Naive thymus-derived CD4-positive, alpha-beta T cell (primary cell): ENCODE measurements at regions not wholly inside any gene's neighbourhood (a gene's known extent, or its start where the extent isn't known, plus 50 kb on each side); places are given as distances from the start of the nearest gene placed in this dataset.

ENCODE experiments used
- ATAC-seq: fragments of 150-1000 bp; cut with Tn5 transposase; 2 replicates; pipeline ENCODE4 v1.10.0; 2021; ENCODE audit warnings: mild to moderate bottlenecking, moderate library complexity
- CTCF ChIA-PET: fragments of 350-600 bp; sonication (Branson Sonifier 250); formaldehyde crosslinking; loops from one replicate; lab custom pipeline; 2021; ENCODE audit warnings: antibody characterized with exemption; lab: Charles Lee
- POLR2A ChIA-PET: fragments of 350-600 bp; sonication (Branson Sonifier 250); formaldehyde crosslinking; loops from one replicate; lab custom pipeline; 2021; ENCODE audit warnings: antibody characterized with exemption, inconsistent platforms; lab: Charles Lee
- DNase-seq, 9 donors: peaks; one replicate each; pipeline versions ENCODE4 v3.0.0 to v3.0.0-alpha.2; 2020 to 2022; ENCODE audit warnings: mixed read lengths in 1 of 9
- H3K27ac ChIP-seq: one replicate; pipeline ENCODE4 v1.7.0; 2013; ENCODE audit warnings: mild to moderate bottlenecking, low read depth, low read length, moderate library complexity
- H3K27me3 ChIP-seq, 2 donors: one replicate each; pipeline ENCODE4 v1.7.0; 2013; ENCODE audit warnings: low read length in 2 of 2, mild to moderate bottlenecking in 2 of 2, moderate library complexity in 2 of 2; ENCODE audit not compliant: control insufficient read depth in 2 of 2, insufficient read depth in 2 of 2
- H3K36me3 ChIP-seq, 3 experiments: 1 replicate in 2 of 3; 2 replicates in 1 of 3; pipeline ENCODE4 v1.7.0; 2013; ENCODE audit warnings: low read length in 3 of 3, mild to moderate bottlenecking in 3 of 3, moderate library complexity in 1 of 3; ENCODE audit not compliant: insufficient read depth in 3 of 3, control insufficient read depth in 2 of 3
- H3K4me1 ChIP-seq, 2 donors: one replicate each; pipeline ENCODE4 v1.7.0; 2013; ENCODE audit warnings: low read length in 2 of 2, mild to moderate bottlenecking in 2 of 2, moderate library complexity in 1 of 2; ENCODE audit not compliant: control insufficient read depth in 2 of 2, insufficient read depth in 2 of 2
- H3K4me3 ChIP-seq: 2 replicates; pipeline ENCODE4 v1.7.0; 2013; ENCODE audit warnings: mild to moderate bottlenecking, low read length
- H3K9me3 ChIP-seq, 3 experiments: 1 replicate in 2 of 3; 2 replicates in 1 of 3; pipeline ENCODE4 v1.7.0; 2013; ENCODE audit warnings: low read length in 3 of 3; ENCODE audit not compliant: control insufficient read depth in 2 of 3
- H3K27ac Mint-ChIP-seq, 9 donors: one replicate each; pipeline ENCODE4 v1.8.0; 2020 to 2022; ENCODE audit warnings: mixed read lengths in 9 of 9, mild to moderate bottlenecking in 8 of 9, moderate library complexity in 5 of 9, inconsistent platforms in 2 of 9
- H3K27me3 Mint-ChIP-seq, 5 donors: one replicate each; pipeline ENCODE4 v1.8.0; 2021 to 2022; ENCODE audit warnings: mixed read lengths in 5 of 5, mild to moderate bottlenecking in 1 of 5
- H3K36me3 Mint-ChIP-seq, 5 donors: one replicate each; pipeline ENCODE4 v1.8.0; 2020 to 2022; ENCODE audit warnings: mixed read lengths in 5 of 5, mild to moderate bottlenecking in 3 of 5, inconsistent platforms in 1 of 5
- H3K4me1 Mint-ChIP-seq, 7 donors: one replicate each; pipeline ENCODE4 v1.8.0; 2020 to 2022; ENCODE audit warnings: mixed read lengths in 7 of 7, mild to moderate bottlenecking in 3 of 7, inconsistent platforms in 1 of 7
- H3K4me3 Mint-ChIP-seq, 10 donors: one replicate each; pipeline ENCODE4 v1.8.0; 2020 to 2022; ENCODE audit warnings: mild to moderate bottlenecking in 10 of 10, mixed read lengths in 10 of 10, moderate library complexity in 6 of 10, inconsistent platforms in 2 of 10
- H3K9me3 Mint-ChIP-seq, 11 donors: one replicate each; pipeline ENCODE4 v1.8.0; 2020 to 2022; ENCODE audit warnings: mixed read lengths in 11 of 11, mild to moderate bottlenecking in 4 of 11, inconsistent platforms in 1 of 11, moderate library complexity in 1 of 11
- intact Hi-C, 2 donors: fragments of 100-400 bp; cut with micrococcal nuclease; formaldehyde crosslinking; loops; one replicate each; pipeline ENCODE4 v1.15.1; 2023

- no peaks in the 10 kb centered on the region for H3K9me3 Mint-ChIP-seq
- Histone ChIP-seq H3K4me1 (no peaks in the 10 kb centered on the region), H3K27me3 (no peaks in the 10 kb centered on the region), H3K9me3 (no peaks in the 10 kb centered on the region), H3K36me3 (no peaks in the 10 kb centered on the region), H3K27ac (no peak overlapping the region), H3K4me3 (no peak overlapping the region)
- no peak for DNase-seq
- ChIA-PET CTCF (no interaction called here), POLR2A (no interaction called here)
- ATAC-seq: no peak
- H3K4me1 Mint-ChIP-seq: peaks cover 0 to 4% (median 0%) of the 10 kb centered on the region in 7 donors
- no peaks in the 10 kb centered on the region for H3K36me3 Mint-ChIP-seq
- H3K27ac Mint-ChIP-seq: no peak overlapping the region
- intact Hi-C loops: no loop called here
- H3K4me3 Mint-ChIP-seq: no peak overlapping the region
- peaks cover 6 to 21% (median 14%) of the 10 kb centered on the region in 5 donors for H3K27me3 Mint-ChIP-seq
Observed at GRCh38 chr4:71231129-71232055, 107.4 kb upstream of the SLC4A4 start.

GRCh38 chr4:71232056-71232430 lies 106.8 kb upstream of the SLC4A4 start:
- no peaks in the 10 kb centered on the region for H3K9me3 ChIP-seq
- CTCF ChIA-PET: no interaction called here
- ATAC-seq: no peak
- H3K4me3 ChIP-seq: no peak overlapping the region
- intact Hi-C loops: no loop called here
- H3K36me3 ChIP-seq: no peaks in the 10 kb centered on the region
- H3K27me3 ChIP-seq: no peaks in the 10 kb centered on the region
- no peaks in the 10 kb centered on the region for H3K4me1 ChIP-seq
- no peak overlapping the region for H3K4me3 Mint-ChIP-seq
- H3K27ac ChIP-seq: no peak overlapping the region
- H3K27ac Mint-ChIP-seq: no peak overlapping the region
- H3K27me3 Mint-ChIP-seq: peaks cover 6 to 21% (median 14%) of the 10 kb centered on the region in 5 donors
- no peaks in the 10 kb centered on the region for H3K9me3 Mint-ChIP-seq
- no peaks in the 10 kb centered on the region for H3K36me3 Mint-ChIP-seq
- peaks cover 0 to 4% (median 0%) of the 10 kb centered on the region in 7 donors for H3K4me1 Mint-ChIP-seq
- POLR2A ChIA-PET: no interaction called here
- no peak for DNase-seq

GRCh38 chr4:71232846-71233245 lies 106.0 kb upstream of the SLC4A4 start:
- no peaks in the 10 kb centered on the region for H3K4me1 ChIP-seq
- Mint-ChIP-seq H3K4me1 (peaks cover 0 to 4% (median 0%) of the 10 kb centered on the region in 7 donors), H3K9me3 (no peaks in the 10 kb centered on the region), H3K36me3 (no peaks in the 10 kb centered on the region), H3K4me3 (no peak overlapping the region), H3K27ac (no peak overlapping the region), H3K27me3 (peaks cover 6 to 21% (median 14%) of the 10 kb centered on the region in 5 donors)
- no peaks in the 10 kb centered on the region for H3K9me3 ChIP-seq
- ChIA-PET CTCF (no interaction called here), POLR2A (no interaction called here)
- H3K4me3 ChIP-seq: no peak overlapping the region
- H3K27me3 ChIP-seq: no peaks in the 10 kb centered on the region
- intact Hi-C loops: no loop called here
- ATAC-seq: no peak
- no peaks in the 10 kb centered on the region for H3K36me3 ChIP-seq
- DNase-seq: no peak
- H3K27ac ChIP-seq: no peak overlapping the region

- H3K36me3 Mint-ChIP-seq: no peaks in the 10 kb centered on the region
- peaks cover 0 to 5% (median 0%) of the 10 kb centered on the region in 7 donors for H3K4me1 Mint-ChIP-seq
- H3K4me1 ChIP-seq: no peaks in the 10 kb centered on the region
- H3K4me3 ChIP-seq: no peak overlapping the region
- H3K27ac Mint-ChIP-seq: peak overlapping the region in 1 of 9 donors; percentile 63
- H3K27me3 ChIP-seq: no peaks in the 10 kb centered on the region
- no peak overlapping the region for H3K27ac ChIP-seq
- CTCF ChIA-PET: interaction anchor here (0.7 kb wide), 1 partner anchor 583 kb away, joined by 3 read pairs; no protein-coding TSS in a partner anchor
- no peaks in the 10 kb centered on the region for H3K9me3 ChIP-seq
- no peaks in the 10 kb centered on the region for H3K9me3 Mint-ChIP-seq
- ATAC-seq: peak; percentile 20
- DNase-seq: no peak
- intact Hi-C loops: no loop called here
- POLR2A ChIA-PET: no interaction called here
- H3K36me3 ChIP-seq: no peaks in the 10 kb centered on the region
- no peak overlapping the region for H3K4me3 Mint-ChIP-seq
- peaks cover 6 to 16% (median 12%) of the 10 kb centered on the region in 5 donors for H3K27me3 Mint-ChIP-seq
Observed at GRCh38 chr4:71235311-71236201, 103.3 kb upstream of the SLC4A4 start.

- POLR2A ChIA-PET: no interaction called here
- H3K4me1 ChIP-seq: no peaks in the 10 kb centered on the region
- Mint-ChIP-seq H3K27ac (no peak overlapping the region), H3K9me3 (no peaks in the 10 kb centered on the region), H3K4me1 (peaks cover 0 to 5% (median 0%) of the 10 kb centered on the region in 7 donors), H3K27me3 (peaks cover 6 to 16% (median 12%) of the 10 kb centered on the region in 5 donors), H3K36me3 (no peaks in the 10 kb centered on the region), H3K4me3 (no peak overlapping the region)
- H3K9me3 ChIP-seq: no peaks in the 10 kb centered on the region
- no peaks in the 10 kb centered on the region for H3K36me3 ChIP-seq
- intact Hi-C loops: no loop called here
- ATAC-seq (no peak), DNase-seq (no peak)
- CTCF ChIA-PET: interaction anchor here (0.7 kb wide), 1 partner anchor 584 kb away, joined by 3 read pairs; no protein-coding TSS in a partner anchor
- no peak overlapping the region for H3K27ac ChIP-seq
- no peak overlapping the region for H3K4me3 ChIP-seq
- H3K27me3 ChIP-seq: no peaks in the 10 kb centered on the region
Observed at GRCh38 chr4:71236226-71236625, 102.6 kb upstream of the SLC4A4 start.

- Mint-ChIP-seq H3K27ac (no peak overlapping the region), H3K27me3 (peaks cover 6 to 14% (median 9%) of the 10 kb centered on the region in 5 donors), H3K4me3 (no peak overlapping the region), H3K4me1 (peaks cover 0 to 5% (median 0%) of the 10 kb centered on the region in 7 donors), H3K36me3 (no peaks in the 10 kb centered on the region), H3K9me3 (no peaks in the 10 kb centered on the region)
- DNase-seq: no peak
- CTCF ChIA-PET: no interaction called here
- no peak overlapping the region for H3K27ac ChIP-seq
- peaks cover 0 to 3% of the 10 kb centered on the region in 2 donors for H3K4me1 ChIP-seq
- H3K36me3 ChIP-seq: no peaks in the 10 kb centered on the region
- H3K4me3 ChIP-seq: no peak overlapping the region
- no peaks in the 10 kb centered on the region for H3K9me3 ChIP-seq
- no peak for ATAC-seq
- H3K27me3 ChIP-seq: no peaks in the 10 kb centered on the region
- intact Hi-C loops: no loop called here
- POLR2A ChIA-PET: no interaction called here
Observed at GRCh38 chr4:71237641-71238040, 101.2 kb upstream of the SLC4A4 start.
